MG63 (cell line): ENCODE measurements at regions not wholly inside any gene's neighbourhood (a gene's known extent, or its start where the extent isn't known, plus 50 kb on each side); places are given as distances from the start of the nearest gene placed in this dataset.

Experiments used
- DNase-seq: peaks from one replicate; pipeline ENCODE4 v3.0.0-alpha.2; 2020
- H3K27me3 ChIP-seq: fragments of 250-450 bp; sonication (Bioruptor Pico); 2 replicates; pipeline ENCODE4 v1.5.1; 2020; ENCODE audit warnings: mild to moderate bottlenecking, moderate library complexity
- H3K36me3 ChIP-seq: fragments of 250-450 bp; sonication (Bioruptor Pico); 2 replicates; pipeline ENCODE4 v1.5.1; 2020; ENCODE audit warnings: mild to moderate bottlenecking, moderate library complexity
- H3K4me3 ChIP-seq: fragments of 250-450 bp; sonication (Bioruptor Pico); 2 replicates; pipeline ENCODE4 v1.5.1; 2020; ENCODE audit warnings: mild to moderate bottlenecking, moderate library complexity
- H3K9me3 ChIP-seq: fragments of 250-450 bp; sonication (Bioruptor Pico); 2 replicates; pipeline ENCODE4 v1.5.1; 2020; ENCODE audit warnings: mild to moderate bottlenecking, moderate library complexity

DNA sequence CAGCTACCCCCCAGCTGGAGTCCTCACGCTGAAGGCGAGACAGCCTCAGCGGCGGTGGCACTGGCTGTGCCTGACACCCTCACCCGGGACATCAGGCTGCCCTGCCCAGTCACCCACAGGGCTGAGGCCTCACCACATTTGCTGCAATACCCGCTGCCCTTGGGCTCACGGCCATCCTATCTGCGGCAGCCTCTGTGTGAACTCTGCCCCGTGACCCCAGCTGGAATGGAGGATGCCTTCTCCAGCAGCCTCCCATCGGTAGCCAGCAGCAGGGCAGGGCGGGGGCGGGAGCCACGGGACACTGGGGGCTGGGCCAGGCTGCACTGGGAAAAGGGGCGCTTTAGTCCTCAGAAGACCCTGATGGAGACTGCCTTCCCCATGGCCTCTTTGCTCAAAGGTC, 112.4 kb upstream of the ZBTB40 start:
- no peak overlapping the region for H3K4me3 ChIP-seq
- no peak for DNase-seq
- H3K9me3 ChIP-seq = no peaks in the 10 kb centered on the region
- H3K27me3 ChIP-seq = no peaks in the 10 kb centered on the region
- no peaks in the 10 kb centered on the region for H3K36me3 ChIP-seq

DNA sequence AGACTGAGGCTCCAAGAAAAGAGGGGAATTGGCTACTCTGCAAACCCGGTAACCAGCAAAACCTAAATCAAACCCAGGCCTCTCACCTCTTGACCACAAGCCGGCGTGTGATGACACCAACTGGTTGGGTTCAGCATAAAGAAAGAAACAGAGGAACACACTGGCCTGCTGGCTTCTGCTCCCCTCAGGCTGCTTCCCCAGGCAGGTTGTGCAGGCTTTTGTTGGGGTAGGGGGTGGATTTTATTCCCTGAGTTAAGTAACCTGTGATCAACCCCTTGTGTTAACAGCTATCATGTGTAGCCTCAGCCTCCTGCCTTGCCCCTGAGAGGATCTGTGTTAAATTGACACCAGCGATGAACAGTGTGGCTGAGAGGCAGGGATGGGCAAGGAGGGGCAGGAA, 111.6 kb upstream of the ZBTB40 start:
- H3K27me3 ChIP-seq = no peaks in the 10 kb centered on the region
- no peaks in the 10 kb centered on the region for H3K36me3 ChIP-seq

DNA sequence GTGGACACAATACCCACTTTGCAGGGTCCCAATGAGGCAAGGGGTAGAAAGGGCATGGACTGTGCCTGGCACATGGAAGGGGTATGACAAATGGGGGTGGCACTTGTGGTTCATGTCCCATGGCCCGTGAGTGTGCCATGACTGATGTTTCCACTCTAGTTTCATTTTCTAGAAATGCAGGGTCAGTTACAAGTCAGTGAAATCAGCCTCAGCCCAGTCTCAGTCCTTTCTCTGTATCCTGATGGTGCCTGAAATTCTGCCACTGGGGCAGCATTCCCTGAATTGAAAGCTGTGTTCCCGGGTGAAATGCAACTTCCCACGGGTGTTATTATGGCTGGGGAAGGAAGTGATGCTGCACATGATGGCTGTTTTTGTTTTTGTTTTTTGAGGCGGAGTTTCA, 110.8 kb upstream of the ZBTB40 start:
- Histone ChIP-seq H3K27me3 (no peaks in the 10 kb centered on the region), H3K9me3 (no peaks in the 10 kb centered on the region), H3K36me3 (no peaks in the 10 kb centered on the region), H3K4me3 (no peak overlapping the region)
- no peak for DNase-seq

More for the DNA sequence above, 111.6 kb upstream of the ZBTB40 start:
- no peaks in the 10 kb centered on the region for H3K9me3 ChIP-seq
- no peak overlapping the region for H3K4me3 ChIP-seq
- DNase-seq = no peak

DNA sequence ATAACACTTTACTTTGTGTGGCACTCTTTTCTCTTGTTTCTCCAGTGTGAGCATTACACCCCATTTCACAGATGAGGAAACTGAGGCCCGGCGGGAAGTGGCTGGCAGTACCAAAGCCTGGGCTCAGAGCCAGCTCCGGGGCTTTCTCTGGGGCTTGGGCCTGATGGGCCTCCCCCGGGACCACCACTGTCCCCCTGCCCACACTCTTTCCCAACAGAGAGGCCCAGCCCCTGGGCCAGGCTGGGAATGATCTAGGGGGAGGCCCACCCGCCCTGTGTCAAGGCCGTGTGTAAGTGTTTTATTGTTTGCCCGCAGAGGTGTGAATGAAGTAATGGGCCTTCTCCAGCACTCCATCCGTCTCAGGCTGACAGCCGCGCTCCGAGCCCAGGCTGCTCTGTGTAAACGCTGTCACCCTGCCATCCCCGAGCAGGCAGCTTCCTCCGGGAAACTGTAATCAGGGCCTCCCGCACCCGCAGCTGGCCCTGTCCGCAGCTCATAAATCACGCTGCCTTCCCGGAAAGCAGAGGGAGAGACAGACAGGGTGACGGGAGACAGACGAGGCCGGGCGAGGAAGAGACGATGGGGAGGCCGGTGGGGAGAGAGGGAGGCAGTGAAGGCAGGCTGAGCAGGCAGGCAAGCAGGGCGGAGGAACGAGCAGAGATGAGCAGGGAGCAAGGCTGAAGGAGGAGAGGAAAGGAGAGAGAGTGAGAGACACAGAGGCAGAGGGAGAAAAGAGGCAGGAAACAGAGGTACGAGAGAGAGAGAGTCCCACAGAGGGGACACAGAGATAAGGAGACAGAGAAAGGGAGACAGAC, 109.7 kb upstream of the ZBTB40 start:
- Histone ChIP-seq H3K27me3 (no peaks in the 10 kb centered on the region), H3K4me3 (no peak overlapping the region), H3K36me3 (no peaks in the 10 kb centered on the region), H3K9me3 (no peaks in the 10 kb centered on the region)
- no peak for DNase-seq

DNA sequence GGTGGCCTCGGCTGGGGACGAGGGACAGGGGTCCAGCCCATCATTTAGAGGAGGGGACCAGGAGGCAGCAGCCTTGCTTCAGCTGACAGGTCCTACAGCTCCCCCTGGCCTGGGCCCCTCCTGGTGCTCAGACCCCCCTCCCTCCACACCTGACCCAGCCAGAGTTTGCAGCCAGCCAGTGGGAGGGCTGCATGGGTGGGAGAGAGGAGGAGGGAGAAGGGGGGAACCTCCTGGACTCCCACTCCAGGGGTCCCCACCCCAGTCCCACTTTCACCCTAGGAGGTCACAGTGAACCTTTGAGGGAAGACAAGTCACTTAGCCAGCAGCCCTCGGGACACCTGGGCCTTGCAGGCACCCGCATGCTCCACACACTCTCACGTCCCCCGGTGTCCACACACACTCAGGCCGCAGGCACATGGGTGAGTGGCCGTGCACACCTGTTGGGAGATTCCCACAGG, 108.9 kb upstream of the ZBTB40 start:
- H3K27me3 ChIP-seq = no peaks in the 10 kb centered on the region
- no peaks in the 10 kb centered on the region for H3K36me3 ChIP-seq
- no peaks in the 10 kb centered on the region for H3K9me3 ChIP-seq
- H3K4me3 ChIP-seq = no peak overlapping the region
- no peak for DNase-seq

DNA sequence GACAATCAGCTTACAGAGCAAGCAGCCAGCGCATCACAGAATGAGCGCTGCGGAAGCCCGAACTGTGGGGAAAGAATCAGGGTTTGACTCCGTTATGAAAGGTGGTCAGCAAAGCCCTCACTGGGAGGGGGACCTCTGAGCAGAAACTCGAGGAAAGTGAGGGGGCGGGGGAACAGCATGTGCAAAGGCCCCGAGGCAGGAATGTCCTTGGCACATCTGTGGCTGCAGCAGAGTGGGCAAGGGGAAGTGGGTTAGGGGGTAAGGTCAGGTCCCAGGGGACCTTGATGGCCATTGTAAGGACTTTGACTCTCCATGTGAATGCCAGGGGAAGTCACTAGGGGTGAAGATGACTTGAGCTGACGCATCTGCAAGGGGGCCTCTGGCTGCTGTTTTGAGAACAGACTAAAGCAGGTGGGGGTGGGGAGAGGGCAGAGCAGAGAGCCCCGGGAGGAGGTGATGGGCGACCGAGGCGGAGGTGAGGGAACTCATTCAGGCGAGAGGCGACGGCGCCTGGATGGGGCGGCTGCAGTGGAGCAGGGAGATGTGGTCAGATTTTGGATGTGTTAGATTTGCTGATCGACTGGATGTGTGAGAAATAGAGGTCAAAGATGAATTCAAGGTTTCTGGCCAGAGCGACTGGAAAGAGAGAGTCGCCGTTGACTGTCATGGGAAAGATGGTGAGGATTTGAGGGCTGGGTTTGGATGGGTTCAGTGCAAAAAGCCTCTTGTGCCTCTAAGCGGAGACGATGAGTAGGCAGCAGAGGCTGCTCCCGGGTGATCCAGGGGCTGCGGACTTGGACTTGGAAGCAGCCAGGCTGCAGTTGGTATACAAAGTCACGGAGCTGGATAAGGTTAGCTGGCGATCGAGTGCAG, 108.0 kb upstream of the ZBTB40 start:
- H3K4me3 ChIP-seq = no peak overlapping the region
- H3K27me3 ChIP-seq = no peaks in the 10 kb centered on the region
- H3K9me3 ChIP-seq = no peaks in the 10 kb centered on the region
- no peak for DNase-seq
- no peaks in the 10 kb centered on the region for H3K36me3 ChIP-seq

DNA sequence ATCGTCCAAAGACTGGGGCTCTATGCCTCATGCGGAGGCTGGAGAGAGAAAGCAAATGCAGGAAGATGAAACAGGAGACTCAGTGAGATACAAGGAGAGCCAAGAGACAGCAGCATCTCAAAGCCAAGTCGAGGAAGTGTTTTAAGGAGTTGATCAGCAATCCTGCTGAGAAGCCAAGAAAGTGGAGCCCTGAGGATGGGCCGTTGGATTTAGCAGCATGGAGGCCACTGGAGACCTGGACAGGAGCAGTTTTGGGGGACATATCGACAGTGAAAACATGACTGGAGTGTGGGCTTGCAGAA, 107.4 kb upstream of the ZBTB40 start:
- Histone ChIP-seq H3K27me3 (no peaks in the 10 kb centered on the region), H3K36me3 (no peaks in the 10 kb centered on the region), H3K9me3 (no peaks in the 10 kb centered on the region), H3K4me3 (no peak overlapping the region)
- DNase-seq = no peak

DNA sequence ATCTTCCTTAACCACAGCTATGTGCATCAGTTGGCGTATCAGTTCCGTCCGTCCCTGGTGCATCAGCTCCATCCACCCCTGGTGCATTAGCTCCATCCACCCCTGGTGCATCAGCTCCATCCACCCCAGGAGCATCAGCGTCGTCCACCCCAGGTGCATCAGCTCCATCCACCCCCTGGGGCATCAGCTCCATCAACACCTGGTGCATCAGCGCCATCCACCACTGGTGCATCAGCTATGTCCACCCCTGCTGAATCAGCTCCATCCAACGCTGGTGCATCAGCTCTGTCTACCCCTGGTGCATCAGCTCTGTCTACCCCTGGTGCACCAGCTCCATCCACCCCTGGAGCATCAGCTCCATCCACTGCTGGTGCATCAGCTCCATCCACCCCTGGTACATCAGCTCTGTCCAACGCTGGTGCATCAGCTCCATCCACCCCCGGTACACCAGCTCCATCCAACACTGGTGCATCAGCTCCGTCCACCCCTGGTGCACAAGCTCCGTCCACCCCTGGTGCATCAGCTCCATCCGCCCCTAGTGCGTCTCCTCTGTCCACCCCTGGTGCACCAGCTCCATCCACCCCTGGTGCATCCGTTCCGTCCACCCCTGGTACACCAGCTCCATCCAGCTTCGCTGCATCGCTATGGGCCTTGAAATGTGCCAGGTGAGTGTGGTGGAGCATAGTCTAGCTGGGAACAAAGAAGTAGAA, 106.6 kb upstream of the ZBTB40 start:
- no peaks in the 10 kb centered on the region for H3K27me3 ChIP-seq
- H3K9me3 ChIP-seq = no peaks in the 10 kb centered on the region
- no peaks in the 10 kb centered on the region for H3K36me3 ChIP-seq
- no peak for DNase-seq
- H3K4me3 ChIP-seq = no peak overlapping the region

DNA sequence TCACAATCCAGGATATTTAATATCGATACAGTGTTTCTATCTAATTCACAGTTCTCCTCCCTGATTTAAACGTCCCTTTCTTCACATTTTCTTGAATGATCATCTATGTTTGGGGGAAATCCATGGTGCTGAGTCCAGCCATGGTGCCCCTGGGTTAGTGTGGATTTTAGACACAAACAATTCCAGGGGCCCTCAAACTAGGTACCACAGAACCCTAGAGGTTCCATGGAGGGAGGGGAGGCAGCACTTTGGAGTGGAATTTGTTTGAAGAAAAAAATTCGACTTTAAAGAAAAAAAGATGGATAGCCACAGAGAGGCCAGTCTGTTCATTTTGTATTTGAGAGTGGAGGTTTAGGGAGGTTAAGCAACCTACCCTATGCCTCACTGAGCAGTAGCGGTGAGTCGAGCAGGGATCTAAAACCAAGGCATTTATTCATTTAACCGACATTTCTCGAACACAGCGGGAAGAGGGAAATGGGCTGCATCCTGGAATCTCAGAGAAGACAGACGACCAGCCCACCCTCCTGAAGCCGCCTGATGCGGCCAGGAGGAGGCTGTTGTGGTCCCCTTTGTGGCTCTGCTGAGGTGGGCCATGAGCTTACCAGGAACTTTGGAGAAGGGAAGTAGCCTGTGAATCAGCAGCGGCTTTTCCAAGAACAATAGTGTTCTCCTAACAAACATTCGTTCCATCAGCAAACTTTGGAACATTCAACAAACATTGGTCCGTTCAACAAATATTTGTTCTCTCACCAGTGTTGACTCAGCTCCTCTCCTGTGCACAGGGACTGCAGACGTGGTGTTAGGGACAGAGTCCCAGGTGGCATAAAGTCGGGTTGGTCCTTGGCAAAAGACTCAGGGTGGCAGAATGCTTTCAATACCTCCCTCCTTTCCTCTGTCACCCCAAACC, 103.5 kb upstream of the ZBTB40 start:
- no peaks in the 10 kb centered on the region for H3K27me3 ChIP-seq
- DNase-seq = peak; percentile 27
- H3K4me3 ChIP-seq = no peak overlapping the region
- no peaks in the 10 kb centered on the region for H3K36me3 ChIP-seq
- H3K9me3 ChIP-seq = no peaks in the 10 kb centered on the region

DNA sequence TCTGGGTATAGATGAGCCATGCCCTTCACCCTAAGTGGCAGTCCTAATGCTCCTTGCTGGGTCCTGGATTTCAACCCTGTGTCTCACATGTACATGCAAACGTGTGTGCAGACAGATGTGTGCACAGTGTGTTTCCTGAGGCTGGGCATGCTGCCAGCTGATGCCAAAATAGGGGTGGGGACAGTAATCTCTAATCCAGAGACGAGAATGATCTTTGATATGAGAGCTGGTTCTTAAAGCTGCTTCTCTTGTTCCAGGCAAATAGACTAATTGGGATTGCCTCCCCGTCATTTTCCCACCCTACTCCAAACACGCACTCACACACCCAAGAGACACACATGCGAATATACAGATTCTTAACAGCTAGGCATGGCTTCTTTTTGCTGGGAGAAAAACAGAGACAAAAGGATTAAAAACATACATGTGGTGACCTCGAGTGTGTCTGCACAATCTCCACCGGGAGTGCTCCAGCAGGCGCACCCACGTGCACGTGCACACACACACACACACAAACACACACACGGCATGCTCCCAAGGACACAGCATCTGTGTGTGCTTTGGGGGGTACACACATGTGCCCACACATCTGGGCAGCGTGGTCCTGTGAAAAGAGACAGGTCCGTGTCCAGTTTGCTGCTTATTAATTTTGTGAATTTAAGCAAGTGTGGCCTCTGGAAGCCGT, 102.1 kb upstream of the ZBTB40 start:
- Histone ChIP-seq H3K36me3 (no peaks in the 10 kb centered on the region), H3K4me3 (no peak overlapping the region), H3K9me3 (no peaks in the 10 kb centered on the region), H3K27me3 (no peaks in the 10 kb centered on the region)
- no peak for DNase-seq

DNA sequence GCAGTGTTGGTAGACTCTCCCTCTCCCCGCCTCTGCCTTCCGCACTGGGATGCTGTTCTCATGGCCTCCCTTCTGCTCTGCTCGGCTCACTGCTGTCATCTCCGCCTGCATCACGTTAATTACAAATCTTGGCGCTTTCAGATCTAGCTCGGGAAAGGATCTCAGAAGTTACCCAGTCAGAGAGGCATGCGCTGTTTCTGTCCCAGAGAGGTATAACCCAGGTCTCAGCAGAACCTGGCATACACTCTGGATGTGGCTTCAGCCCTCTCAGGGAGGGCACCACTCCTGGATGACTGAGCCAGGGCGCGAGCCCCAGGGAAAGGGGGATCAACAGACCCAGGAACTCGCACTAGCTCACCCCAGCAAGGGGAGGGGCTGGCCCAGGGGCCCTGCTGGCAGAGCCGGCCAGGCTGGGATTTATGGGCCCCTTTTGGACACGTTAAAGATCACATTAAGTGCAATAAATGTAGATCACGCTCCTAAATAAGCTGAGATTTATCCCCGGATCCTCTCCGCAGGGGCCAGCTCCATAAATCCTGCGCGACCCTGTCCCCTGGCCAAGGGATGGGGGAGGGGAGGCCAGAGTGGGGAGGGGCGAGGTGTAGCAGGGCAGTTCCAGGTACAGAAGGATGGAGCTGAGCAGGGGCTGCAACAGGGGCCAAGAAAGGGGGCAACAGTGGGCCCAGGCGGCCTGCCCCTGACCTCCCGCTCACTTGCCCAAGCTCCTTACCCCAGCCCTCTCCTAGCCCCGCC, 101.3 kb upstream of the ZBTB40 start:
- no peaks in the 10 kb centered on the region for H3K27me3 ChIP-seq
- H3K4me3 ChIP-seq = no peak overlapping the region
- no peaks in the 10 kb centered on the region for H3K36me3 ChIP-seq
- H3K9me3 ChIP-seq = no peaks in the 10 kb centered on the region
- no peak for DNase-seq

DNA sequence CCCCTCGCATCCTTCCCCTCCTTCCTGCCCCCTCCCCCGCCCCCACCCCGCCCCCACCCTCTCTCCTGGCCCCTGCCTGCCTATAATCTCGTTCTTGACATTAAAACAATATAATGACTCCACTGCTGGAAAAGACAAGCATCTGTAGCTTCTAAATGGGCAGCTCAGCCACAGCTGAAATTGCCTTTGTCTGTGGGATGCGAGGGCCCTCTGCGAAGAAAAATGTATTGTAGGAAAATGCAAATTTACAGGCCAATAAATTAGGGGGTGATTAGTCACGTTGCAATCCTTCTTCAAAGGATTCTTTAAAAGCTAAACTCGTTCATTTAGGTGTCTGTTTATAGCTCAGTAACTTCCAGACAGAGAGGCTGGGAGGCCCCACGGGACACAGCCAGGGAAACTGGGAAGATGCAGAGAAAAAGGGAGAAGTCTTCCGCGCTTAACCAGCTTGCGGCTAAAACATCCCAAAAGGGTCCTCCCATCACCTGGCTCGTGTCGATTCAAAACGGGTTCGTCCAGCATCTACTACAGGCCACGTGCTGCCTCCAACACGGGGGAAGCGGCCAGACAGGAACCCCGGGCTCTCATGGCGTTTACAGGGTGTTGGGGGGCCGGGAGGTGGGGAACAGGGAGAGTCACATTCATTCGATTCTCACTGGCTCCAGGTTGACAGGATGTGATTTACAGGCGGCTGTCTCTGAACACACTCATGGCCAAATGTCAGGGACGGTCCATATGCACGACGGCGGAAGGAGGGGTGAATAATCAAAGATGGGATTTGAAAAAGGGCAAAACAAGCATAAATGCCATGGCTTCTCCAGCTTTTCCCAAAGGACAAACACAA, 100.5 kb upstream of the ZBTB40 start:
- no peak overlapping the region for H3K4me3 ChIP-seq
- no peaks in the 10 kb centered on the region for H3K27me3 ChIP-seq
- no peaks in the 10 kb centered on the region for H3K36me3 ChIP-seq
- no peaks in the 10 kb centered on the region for H3K9me3 ChIP-seq
- no peak for DNase-seq

DNA sequence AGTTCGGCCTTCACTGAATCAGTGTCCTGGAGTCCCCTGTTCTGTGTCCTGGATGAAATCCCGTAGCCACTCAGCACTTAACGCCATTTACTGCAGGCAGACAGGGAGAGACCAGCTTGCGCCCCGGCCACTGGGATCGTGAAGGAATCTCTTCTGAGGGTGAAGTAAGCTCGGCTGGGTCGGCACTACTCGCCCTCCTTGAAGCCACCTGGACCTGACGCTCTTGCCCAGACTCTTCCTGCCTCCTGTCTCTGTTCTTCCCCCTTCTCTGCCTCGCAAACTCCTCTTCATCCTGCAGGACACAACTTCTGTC, 99.9 kb upstream of the ZBTB40 start:
- DNase-seq = no peak
- no peaks in the 10 kb centered on the region for H3K9me3 ChIP-seq
- H3K36me3 ChIP-seq = no peaks in the 10 kb centered on the region
- no peaks in the 10 kb centered on the region for H3K27me3 ChIP-seq
- no peak overlapping the region for H3K4me3 ChIP-seq

DNA sequence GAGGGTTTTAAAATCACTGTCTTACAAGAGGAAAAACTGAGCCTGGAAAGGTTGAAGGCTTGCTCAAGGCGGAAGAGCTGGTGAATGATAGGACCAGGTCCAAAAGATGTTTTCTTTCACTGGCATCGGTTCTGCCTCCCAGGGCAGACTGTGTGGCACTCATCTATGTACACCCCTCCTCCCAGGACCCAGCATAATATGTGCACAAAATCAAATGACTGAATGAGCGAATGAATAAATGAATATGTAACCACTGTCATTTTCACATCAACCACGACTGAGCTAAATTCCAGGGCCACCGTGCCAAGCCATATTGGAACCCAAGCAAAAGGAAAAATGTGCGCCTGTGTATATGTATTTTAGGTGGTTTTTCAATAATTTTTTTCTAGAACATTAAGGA, 99.3 kb upstream of the ZBTB40 start:
- no peaks in the 10 kb centered on the region for H3K36me3 ChIP-seq
- H3K4me3 ChIP-seq = no peak overlapping the region
- DNase-seq = no peak
- no peaks in the 10 kb centered on the region; the same call in 1 of the 2 replicates for H3K27me3 ChIP-seq
- no peaks in the 10 kb centered on the region for H3K9me3 ChIP-seq

DNA sequence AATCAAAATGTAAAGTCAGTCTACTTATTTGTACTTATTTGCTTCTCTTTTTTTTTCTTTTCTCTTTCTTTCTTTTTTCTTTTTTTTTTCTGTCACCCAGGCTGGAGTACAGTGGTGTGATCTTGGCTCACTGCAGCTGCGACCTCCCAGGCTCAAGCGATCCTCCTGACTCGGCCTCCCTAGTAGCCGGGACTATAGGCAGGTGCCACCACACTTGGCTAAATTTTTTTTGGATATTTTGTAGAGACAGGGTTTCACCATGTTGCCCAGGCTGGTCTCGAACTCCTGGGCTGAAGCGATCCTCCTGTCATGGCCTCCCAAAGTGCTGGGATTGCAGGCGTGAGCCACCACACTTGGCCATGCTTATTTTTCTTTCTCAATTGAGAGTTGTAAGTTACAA, 98.8 kb upstream of the ZBTB40 start:
- Histone ChIP-seq H3K4me3 (no peak overlapping the region), H3K27me3 (peaks cover 2% of the 10 kb centered on the region; the same call in 1 of the 2 replicates), H3K9me3 (no peaks in the 10 kb centered on the region), H3K36me3 (no peaks in the 10 kb centered on the region)
- DNase-seq = no peak
